ENCODE measurements at regions not wholly inside any gene's neighbourhood (a gene's known extent, or its start where the extent isn't known, plus 50 kb on each side); places are given as distances from the start of the nearest gene placed in this dataset.

DNA sequence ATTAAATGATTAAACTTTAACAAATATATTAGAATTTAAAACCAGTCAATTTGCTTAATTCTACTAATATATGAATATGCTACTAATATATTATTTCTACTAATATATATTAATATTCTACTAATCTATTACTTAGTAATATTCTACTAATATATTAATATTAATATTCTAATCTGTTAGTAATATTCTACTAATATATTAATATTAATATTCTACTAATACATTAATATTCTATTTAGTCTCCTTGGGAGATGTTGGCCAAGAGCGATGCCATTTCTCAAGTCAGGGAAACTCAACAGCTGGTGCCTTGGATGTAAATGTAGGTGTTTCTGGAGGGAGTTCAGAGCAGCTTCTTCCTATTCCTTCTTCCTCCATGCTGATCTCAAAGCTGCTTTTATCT is 259.2 kb upstream of the TMTC4 start:
- FAIRE-seq, result peak; percentile 12

DNA sequence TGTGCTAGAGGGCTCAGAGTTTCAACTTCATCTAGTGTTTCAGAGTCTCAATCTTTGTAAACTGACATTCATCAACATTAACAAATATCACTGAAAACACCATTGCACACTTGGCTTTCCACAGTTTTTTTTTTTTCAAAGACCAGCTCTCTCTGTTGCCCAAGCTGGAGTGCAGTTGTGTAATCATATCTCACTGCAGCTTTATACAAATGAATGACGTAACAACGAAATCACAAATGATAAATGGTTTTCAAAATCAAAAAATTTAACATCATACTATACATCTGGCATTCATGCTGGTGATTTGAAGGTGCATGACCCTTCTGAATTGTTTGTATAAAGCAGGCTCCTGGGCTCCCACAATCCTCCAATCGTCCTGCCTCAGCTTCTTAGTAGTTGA is 248.0 kb upstream of the TMTC4 start:
- FAIRE-seq, result no peak

DNA sequence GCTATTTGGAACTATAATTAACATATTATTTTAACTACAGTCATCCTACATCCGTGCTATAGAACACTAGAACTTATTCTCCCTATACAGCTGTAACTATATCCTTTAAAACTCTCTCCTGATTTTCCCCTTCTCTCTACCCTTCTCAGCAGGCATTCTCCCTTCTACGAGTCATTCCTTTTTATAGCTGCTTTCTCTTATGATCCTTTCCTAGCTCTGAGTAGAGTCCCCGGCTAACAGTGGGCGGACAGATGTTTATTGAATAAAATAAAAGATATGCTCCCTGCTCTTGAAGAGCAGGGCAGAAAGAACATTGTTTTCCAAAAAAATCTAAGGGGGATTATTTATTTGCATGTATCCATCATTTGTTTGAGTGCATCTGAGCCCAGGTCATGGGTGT is 246.5 kb upstream of the TMTC4 start:
- FAIRE-seq, result no peak

DNA sequence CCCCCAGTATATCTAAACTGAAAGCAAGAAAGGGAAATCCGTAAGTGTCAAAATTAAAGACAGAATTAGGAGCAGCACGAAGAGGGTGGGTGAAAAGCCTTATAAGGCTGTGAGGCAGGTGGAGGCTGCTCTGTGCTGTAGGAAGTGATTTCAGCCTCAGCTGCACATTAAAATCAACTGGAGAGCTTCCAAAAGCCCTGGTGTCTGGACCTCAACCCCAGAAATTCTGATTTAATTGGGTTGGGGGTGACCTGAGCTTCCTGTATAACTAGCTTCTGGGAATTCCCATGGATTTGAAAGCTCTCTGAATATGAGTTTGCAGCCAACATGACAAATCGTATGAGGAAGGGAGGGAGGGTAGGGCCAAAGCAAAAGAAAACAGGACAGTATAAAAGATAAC is 242.4 kb upstream of the TMTC4 start:
- no peak for FAIRE-seq

DNA sequence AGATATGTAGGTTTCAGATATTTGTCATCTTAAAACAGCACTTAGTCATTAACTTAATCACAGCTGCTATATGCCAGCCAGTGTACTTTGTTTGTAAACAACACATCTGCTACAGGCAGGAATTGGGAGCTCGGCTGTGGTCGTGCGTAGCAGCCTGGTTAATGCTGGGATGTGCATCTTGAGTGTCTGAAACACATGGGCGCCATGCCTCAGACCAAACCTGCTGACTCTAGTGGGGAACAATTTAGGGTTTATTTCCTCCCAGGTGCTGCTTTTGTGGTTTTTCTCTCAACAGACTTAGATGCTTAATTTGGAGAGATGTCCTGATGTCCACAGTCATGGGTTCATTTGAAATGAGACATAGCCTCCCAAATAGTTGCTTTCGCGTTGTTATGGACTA is 238.5 kb upstream of the TMTC4 start:
- FAIRE-seq, result no peak

DNA sequence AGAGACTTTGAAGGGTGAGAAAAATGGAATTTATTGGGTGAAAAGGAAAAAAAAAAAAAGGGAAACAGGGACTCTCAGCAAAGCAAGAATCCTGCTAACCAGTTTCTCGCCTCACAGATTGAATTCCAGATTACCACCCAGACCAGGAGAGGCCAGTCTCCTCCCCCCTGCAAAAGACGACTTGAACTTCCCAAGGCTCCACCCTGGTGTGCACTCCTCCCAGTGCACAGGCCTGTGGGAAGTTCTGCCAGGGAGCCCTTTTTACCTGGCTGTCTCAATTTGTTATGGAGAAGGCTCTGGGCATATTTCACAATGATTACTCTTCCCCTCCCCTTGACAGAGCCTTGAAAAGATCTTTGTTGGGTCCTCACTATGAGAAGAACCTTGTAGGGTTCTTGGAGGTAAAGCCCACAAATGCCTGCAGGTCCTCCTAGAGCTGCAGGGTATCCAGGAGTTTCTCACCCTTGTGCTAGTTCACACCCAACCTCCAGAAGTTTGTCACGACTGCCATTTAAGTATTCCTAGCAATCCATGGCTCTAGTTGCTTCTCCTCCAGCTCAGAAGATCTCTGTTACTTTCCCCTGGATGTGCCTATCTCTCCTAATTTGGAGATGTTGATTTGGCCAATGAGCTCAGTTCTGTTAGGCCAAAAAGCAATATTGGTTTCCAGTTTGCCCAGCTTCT is 229.8 kb upstream of the TMTC4 start:
- FAIRE-seq, result no peak

DNA sequence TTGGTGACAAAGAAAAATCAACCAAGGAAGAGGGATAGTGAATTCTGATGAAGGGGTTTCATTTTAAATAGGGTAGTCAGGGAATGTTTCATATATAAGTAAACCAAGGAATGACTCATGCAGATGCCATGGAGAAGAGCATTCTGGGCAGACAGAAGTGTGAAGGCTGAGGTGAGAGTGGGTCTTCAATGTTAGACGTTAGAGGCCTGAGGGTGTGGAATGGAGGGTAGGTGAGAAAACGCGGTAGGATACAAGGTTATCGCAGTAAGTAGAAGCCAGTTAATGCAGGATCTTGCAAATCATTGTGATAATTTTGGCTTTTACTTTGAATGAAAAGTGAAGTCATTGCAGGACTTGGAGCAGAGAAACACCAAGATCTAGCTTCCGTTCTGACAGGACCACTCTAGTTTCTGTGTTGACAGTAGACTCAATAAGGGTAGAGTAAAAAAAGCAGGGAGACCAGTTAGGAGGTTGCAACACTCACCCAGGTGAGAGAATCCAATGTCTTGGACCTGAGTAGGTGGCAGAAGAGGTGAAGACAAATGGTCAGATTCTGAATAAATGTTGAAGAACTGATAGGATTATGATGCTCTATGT is 225.2 kb upstream of the TMTC4 start:
- no peak for FAIRE-seq

DNA sequence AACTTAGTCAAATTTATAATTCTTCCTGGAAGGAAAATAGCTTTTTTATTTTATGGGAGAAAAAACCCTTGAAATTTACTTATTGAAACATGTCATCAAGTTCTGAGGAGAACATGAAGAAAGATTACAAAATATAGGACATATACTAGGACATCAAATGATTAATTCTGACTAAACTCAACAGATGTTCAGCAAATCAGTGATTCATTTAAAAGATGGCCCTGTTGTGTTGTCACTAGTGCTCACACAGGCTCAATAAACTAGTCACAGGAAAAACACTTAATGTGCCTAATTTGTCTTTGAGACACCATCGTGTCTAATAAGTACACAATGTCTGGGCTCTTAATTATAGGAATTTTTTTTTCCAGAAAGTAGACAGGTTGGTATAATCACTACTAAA is 223.8 kb upstream of the TMTC4 start:
- no peak for FAIRE-seq

DNA sequence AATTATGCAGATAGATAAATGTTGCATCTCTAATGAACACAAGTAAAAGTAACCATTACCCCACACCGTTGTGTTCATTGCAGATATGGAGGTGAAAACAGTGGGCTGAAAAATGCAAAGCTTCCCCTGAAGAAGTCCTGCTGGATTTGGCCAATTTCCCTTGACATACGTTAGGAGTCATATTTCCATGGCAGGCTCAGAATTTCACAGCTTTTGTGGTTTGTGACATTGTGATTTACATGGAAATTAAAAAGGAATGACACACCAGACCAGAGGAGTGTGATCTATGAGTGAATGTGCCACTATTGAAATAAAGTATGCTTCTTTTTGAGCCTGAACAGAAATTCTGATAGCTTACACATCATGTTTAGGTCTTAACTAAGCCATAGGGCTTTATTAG is 221.1 kb upstream of the TMTC4 start:
- no peak for FAIRE-seq

DNA sequence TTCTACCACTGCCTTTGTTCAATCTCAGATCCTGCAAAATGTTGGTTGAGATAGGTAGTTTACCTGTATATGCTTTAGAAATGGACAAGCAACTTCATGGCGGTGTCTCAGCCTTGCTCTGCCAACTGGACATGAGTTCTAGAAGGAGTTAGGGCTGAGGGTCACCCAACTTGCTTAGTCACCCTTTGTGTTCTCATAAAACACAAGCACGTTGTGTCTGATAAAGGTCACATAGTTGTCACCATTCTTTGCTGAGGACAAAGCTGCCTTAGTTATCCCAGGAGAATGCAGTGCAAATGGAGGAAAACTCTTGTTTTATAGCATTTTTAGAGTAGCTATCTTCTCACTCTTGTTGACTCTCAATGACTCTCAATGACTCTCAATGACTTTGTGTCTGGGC is 218.4 kb upstream of the TMTC4 start:
- FAIRE-seq, result no peak

DNA sequence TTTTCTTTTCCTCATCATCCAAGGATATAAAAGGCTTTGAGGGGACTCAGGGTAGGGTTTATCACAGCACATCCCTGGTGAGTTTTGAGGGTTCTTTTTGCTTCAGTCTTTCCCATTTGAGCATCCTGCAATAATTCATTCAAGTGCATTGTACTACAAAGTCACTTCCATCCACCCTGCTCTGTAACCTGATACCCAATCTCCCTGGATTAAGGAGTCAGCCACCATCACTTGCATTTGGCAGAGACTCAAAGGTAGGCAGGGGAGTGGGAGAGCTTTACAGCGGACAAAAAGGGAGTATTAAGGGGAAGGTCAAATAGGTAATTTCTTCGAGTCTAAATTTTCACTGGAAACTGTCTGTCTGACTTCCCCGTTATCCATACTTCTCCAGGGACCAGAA is 216.1 kb upstream of the TMTC4 start:
- FAIRE-seq, result no peak

DNA sequence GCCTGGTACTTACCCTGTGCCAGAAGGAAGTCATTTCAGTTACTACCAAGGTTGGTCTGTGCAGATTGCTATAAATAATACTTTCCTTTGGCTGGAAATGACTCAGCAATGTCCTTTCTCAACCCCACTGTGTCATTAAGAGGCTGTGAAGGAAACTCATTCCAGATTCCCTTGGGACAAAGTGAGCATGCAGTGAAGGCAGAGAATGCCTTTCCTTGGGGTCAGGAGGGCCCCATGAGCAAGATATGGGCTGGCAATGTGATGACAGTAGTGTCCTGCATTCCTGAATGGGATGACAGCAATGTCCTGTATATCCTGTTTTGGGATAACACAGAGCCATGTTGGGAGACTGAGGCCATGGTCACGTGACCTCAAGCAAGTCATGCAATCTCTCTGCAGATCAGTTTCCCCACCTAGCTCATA is 213.1 kb upstream of the TMTC4 start:
- no peak for FAIRE-seq

DNA sequence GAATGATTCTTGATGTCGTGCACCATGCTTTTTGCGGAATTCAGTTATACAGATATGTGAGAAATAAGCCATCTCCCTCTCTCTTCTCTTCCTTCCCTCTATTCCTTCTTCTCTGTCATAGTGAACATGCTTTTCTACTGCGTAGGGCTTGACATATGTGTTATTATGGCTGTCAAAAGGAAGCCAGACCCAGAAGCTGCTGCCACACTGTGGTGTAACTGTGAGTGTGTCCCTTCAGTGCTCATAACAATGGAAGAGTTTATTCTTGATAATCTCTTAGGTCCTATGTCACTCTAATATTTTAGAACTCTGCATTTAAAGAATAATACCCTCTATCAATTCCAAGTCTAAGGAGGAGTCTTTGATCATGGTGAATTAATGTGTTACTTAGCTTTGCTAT is 208.9 kb upstream of the TMTC4 start:
- FAIRE-seq, result no peak

DNA sequence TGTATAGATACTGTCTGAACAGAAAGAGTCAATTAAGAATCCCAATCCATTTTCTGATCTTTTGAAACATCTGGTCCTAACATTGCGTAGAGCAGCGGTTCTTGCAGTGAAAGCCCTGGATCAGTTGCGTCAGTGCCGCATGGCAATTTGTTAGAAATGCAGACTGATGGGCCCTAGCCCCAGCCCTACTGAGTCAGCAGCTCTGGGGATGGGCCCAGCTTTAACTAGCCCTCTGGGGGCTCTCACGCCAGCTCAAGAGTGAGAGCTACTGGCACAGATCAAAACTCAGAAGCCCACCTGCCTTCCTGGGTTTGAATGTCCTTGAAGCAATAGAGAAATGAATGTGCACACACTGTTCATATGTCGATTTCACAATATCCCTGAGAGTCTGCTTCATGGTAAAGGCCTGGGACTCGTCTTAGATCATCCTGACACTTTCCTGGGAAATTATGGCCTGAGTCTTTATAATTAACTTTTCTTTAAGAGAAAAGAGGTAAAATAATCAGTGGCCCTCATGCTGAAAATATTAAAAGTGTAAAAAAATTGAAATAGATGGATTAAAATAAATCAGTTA is 206.8 kb upstream of the TMTC4 start:
- no peak for FAIRE-seq

DNA sequence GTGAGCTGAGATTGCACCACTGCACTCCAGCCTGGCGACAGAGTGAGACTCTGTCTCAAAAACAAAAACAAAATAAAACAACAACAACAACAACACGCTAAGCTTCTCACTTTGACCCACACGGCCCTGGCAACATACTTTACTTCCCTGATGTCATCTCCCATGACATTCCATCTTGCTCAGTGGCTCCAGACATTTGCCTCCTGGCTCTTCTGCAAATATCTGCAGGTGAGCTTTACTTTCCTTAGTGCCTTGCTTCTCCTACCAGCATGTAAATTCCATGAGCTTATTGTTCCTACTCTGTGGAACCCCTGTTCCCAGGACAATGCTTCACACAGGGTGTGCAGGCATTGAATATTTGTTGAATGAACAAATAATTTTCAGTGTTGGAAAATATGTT is 205.6 kb upstream of the TMTC4 start:
- no peak for FAIRE-seq

DNA sequence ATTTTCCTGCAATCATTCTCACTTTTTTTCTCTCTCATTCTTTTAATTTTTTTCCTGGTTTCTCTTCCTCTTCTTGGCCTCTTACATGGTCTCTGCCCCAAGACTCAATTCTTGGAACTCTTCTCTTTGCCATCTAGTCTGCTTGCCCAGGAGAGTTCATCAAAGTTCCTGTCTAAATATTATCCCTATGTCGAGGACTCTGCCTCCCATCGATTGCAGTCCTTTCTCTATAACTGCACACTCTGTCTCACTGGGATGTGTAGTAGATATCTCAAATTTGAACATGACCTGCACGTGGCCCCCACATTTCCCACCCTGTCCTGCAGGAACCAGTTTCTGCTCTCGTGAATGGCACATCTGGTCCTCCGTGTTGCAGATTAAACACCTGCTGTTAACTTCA is 204.7 kb upstream of the TMTC4 start:
- no peak for FAIRE-seq

DNA sequence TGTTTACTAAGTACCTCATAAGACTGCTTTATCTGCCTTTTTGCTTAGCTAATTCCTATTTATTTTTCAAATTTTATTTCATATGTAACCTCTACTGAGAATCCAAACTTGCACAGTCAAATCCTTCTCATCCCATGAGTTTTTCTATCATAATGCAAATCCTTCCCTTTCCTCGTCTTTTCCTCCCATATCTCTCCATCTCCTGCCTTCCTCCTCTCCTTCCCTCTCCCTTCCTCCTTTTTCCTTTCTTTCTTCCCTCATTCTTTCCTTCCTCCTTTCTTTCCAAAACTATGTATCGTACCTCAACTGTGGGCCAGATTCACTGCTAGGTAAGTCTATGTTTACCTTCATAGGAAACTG is 201.4 kb upstream of the TMTC4 start:
- no peak for FAIRE-seq

DNA sequence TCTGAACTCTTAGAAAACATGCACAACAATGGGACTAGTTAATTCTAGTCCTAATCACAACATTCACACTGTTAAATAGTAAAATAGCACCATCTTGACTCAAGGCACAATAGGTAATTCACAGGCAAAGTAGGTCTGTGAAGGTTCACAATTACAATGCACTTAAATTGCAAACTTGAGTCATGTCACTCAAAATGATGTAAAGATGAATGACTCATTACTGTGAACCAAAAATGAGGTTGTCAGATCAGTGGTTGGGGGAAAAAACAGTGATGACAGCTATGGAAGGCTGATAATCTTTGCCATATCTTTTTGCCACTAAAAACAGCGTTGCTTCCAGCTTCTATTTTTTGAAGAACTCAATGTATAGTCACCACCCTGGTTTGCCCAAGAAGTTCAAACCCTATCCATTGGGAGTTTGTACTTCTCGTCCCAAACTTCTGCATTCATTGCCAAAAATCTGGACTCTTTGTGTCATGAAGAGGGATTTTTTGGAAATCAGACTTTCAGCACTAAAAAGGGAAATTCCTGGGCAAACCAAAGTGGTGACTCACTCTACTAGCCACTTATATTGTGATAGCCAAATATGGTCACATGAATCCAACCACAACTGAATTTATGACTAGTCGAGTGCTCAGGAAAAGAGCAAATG is 200.9 kb upstream of the TMTC4 start:
- no peak for FAIRE-seq

DNA sequence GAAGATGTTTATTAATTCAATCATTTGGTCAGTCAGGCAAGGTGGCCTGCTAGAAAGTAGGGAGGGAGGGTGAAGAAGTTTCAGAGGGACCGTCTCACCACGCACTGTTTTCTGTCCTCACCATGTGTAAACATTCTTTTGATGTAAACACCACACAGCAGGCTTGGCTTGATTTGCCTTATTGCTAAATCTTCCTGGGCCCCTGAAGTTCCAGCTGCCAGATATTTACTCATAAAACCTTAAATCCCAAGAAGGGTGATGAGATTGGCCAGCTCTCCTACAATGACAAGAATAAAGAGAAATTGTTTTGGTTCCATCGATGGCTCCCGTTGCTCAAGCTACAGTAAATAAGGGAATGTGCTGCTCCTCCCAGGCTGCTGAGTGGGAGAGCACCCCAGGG is 198.2 kb upstream of the TMTC4 start:
- FAIRE-seq, result no peak

DNA sequence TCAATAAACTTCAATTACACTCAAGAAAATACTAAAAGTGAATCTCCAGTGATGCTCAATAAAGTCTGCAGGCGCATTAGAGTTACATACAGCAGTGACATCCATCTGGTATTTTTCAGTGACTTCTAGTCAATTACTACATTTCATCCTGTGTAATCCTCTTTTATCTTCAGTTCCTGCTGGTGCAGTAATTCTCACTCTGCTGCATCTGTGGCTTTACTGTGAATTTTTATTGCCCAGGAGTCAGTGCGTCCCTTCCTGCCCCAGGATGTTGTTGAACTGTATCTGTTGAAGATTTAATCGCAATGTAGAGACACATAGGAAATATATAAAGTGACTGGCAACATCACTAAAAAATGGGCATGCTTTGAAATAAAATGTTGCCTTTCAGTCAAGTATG is 196.3 kb upstream of the TMTC4 start:
- no peak for FAIRE-seq

DNA sequence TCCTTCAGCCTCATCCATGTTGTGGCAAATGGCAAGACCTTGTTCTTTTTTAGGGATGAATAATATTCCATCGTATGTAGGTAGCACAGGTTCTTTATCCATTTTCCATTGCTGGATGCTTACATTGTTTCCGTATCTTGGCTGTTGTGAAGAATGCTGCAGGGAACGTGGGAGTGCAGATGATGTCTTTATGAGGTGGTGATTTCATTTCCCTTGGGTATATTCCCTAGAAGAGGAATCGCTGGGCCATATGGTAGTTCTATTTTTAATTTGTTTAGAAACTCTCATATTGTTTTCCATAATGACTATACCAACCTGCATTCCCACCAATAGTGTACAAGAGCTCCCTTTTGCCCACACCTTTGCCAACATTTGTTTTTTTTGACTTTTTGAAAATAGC is 186.3 kb upstream of the TMTC4 start:
- FAIRE-seq, result no peak

DNA sequence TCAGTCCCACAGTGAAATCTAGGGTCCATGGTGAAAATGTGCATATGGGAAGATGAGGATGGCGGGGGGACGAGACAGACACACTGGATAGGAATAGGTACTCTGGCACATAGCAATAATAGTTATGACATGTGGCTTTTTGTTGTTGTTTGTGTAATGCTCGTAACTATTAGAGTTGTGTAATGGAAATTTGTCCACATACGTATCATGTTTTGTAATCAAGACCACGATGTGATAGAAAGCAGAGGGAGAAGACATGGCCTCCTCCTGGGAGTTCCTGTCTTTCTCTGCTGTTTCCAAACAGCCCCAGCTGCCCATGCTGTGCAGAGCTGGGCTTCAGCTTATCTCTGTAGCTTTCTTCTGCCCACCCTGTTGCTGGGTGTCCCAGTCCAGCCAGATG is 185.3 kb upstream of the TMTC4 start:
- no peak for FAIRE-seq

DNA sequence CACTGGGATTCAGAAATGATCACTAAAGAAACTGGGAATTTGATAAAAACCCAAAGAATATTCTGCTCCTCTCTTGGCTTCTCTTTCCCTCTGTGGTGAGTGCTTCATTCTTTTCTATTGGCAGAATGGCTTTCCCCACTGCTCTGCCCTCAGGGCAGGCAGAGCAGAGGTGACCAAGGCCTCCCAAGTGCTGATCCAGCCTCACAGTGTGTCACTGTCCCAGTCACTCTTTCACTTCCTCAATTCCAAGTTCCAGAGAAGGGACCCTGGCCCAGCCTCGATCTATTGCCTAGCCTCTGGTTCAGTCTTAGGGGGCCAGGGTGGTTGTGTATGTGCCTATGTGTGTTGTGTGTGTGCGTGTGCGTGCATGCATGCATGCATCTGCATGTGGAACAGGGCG is 180.6 kb upstream of the TMTC4 start:
- FAIRE-seq, result no peak

DNA sequence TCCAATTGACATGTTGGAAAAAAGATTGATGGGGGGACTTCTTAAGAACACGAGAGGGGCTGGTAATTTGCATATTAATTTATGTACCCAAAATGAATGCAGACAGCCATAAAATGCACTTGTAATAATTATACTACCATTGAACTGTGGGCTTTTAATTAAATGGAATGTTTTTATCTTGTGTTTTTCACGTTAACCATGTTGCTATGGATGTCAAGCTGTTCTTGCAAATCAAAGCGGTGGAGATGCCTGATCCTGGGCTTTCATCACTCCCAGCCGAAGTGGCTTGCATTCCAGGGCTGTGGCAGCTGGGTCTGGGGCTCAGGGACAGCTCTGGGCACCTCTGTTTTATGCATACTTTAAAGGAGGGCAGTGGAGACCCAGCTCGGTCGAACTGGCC is 179.4 kb upstream of the TMTC4 start:
- FAIRE-seq, result no peak
